Ascending aorta (tissue), 2 donors: ENCODE measurements at regions not wholly inside any gene's neighbourhood (a gene's known extent, or its start where the extent isn't known, plus 50 kb on each side); places are given as distances from the start of the nearest gene placed in this dataset.

Experiments used
- DNase-seq, 2 donors: peaks; one replicate each; pipeline ENCODE4 v3.0.0-alpha.2; 2019; ENCODE audit warnings: low spot score in 2 of 2
- H3K27ac ChIP-seq, 2 donors: fragments of 200-600 bp; sonication (generic); one replicate each; pipeline ENCODE4 v1.5.1; 2016 to 2017; ENCODE audit warnings: mild to moderate bottlenecking in 1 of 2
- H3K27me3 ChIP-seq: fragments of 200-600 bp; sonication (generic); one replicate; pipeline ENCODE4 v1.5.1; 2017
- H3K36me3 ChIP-seq, 2 donors: fragments of 200-600 bp; sonication (generic); one replicate each; pipeline ENCODE4 v1.5.1; 2016
- H3K4me1 ChIP-seq, 2 donors: fragments of 200-600 bp; sonication (generic); one replicate each; pipeline ENCODE4 v1.5.1; 2016 to 2017; ENCODE audit warnings: mild to moderate bottlenecking in 1 of 2
- H3K4me3 ChIP-seq, 2 donors: fragments of 200-600 bp; sonication (generic); one replicate each; pipeline ENCODE4 v1.5.1; 2016 to 2017; ENCODE audit warnings: mild to moderate bottlenecking in 1 of 2
- H3K9me3 ChIP-seq, 2 donors: fragments of 200-600 bp; sonication (generic); one replicate each; pipeline ENCODE4 v1.5.1; 2016
- intact Hi-C: fragments of 100-400 bp; cut with DNase I; formaldehyde crosslinking; loops from one replicate; pipeline ENCODE4 v1.15.1; 2023
- TF ChIP-seq, protein P1 (sequence below), 3 experiments: fragments of 200-600 bp in 2 of 3; fragments of 450-650 bp in 1 of 3; sonication (generic) in 2 of 3; IDR thresholded peaks; one replicate each; pipeline ENCODE4 v1.5.1; 2016 to 2019; ENCODE audit warnings: antibody characterized with exemption in 3 of 3, mild to moderate bottlenecking in 1 of 3, moderate library complexity in 1 of 3

DNA sequence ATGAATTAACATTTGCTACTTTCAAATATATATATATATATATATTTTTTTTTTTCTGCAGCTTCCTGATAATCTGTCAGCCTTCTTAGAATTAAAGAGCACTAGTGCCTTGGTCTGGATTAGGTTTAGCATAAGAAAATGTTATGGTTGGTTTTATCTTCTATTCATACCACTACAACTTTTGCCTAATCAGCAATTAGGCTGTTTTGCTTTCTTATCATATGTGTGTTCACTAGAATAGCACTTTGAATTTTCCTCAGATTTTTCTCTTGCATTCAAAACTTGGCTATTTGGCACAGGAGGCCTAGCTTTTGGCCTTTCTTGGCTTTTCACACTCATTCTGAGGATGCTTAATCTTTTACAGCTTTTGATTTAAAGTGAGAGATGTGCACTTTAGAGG, 1468.1 kb downstream of the PCDH9 start:
- Histone ChIP-seq H3K9me3 (peaks cover 0 to 12% of the 10 kb centered on the region in 2 donors), H3K27me3 (no peaks in the 10 kb centered on the region), H3K27ac (no peak overlapping the region), H3K4me3 (no peak overlapping the region), H3K36me3 (no peaks in the 10 kb centered on the region), H3K4me1 (no peaks in the 10 kb centered on the region)
- TF ChIP-seq, protein P1, sequence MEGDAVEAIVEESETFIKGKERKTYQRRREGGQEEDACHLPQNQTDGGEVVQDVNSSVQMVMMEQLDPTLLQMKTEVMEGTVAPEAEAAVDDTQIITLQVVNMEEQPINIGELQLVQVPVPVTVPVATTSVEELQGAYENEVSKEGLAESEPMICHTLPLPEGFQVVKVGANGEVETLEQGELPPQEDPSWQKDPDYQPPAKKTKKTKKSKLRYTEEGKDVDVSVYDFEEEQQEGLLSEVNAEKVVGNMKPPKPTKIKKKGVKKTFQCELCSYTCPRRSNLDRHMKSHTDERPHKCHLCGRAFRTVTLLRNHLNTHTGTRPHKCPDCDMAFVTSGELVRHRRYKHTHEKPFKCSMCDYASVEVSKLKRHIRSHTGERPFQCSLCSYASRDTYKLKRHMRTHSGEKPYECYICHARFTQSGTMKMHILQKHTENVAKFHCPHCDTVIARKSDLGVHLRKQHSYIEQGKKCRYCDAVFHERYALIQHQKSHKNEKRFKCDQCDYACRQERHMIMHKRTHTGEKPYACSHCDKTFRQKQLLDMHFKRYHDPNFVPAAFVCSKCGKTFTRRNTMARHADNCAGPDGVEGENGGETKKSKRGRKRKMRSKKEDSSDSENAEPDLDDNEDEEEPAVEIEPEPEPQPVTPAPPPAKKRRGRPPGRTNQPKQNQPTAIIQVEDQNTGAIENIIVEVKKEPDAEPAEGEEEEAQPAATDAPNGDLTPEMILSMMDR (IDR thresholded peaks at IDR 0.05): no peak
- no peak for DNase-seq
- intact Hi-C loops: no loop called here

DNA sequence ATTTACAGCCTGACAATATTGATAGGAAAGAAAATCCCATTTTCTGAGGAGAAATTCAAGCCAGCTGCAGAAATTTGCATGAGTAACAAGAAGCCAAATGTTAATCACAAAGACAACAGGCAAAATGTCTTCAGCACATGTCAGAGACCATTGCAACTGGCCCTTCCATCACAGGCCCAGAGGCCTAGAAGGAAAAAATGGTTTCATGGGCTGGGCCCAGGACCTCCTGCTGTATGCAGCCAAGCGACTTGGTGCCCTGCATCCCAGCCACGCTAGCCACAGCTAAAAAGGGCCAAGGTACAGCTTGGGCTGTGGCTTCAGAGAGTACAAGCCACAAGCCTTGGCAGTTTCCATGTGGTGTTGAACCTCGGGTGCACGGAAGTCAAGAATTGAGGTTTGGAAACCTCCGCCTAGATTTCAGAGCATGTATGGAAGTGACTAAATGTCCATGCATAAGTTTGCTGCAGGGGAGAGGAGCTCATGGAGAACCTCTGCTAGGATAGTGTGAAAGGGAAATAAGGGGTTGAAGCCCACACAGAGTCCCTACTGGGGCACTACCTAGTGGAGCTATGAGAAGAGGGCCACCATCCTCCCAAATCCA, 1474.0 kb downstream of the PCDH9 start:
- Histone ChIP-seq H3K4me1 (no peaks in the 10 kb centered on the region), H3K36me3 (no peaks in the 10 kb centered on the region), H3K9me3 (peaks cover 0 to 18% of the 10 kb centered on the region in 2 donors), H3K27me3 (no peaks in the 10 kb centered on the region), H3K27ac (no peak overlapping the region), H3K4me3 (no peak overlapping the region)
- intact Hi-C loops: no loop called here
- no peak for DNase-seq
- TF ChIP-seq, protein P1 (IDR thresholded peaks at IDR 0.05): no peak

DNA sequence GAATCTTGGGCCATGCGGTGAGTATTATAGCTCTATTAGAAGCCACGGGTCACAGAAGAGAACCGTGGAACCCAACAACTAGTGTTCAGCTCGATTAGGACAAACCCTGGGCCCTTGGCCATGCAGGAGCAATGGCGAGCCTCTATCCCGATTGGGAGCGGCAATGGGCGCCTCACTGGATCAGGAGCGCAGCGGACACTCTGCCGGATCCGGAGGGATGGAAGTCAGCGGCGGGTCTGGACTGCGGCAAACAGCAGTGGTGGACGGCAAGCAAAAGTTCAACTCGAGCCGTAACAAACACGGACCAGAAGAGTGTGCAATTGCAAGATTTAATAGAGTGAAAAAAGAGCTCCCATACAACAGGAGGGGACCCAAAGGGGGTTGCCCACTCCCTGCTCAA, 1481.9 kb downstream of the PCDH9 start:
- Histone ChIP-seq H3K27ac (no peak overlapping the region), H3K4me3 (no peak overlapping the region), H3K9me3 (no peaks in the 10 kb centered on the region), H3K27me3 (no peaks in the 10 kb centered on the region), H3K4me1 (no peaks in the 10 kb centered on the region), H3K36me3 (no peaks in the 10 kb centered on the region)
- DNase-seq: no peak
- TF ChIP-seq, protein P1 (IDR thresholded peaks at IDR 0.05): no peak
- intact Hi-C loops: no loop called here

DNA sequence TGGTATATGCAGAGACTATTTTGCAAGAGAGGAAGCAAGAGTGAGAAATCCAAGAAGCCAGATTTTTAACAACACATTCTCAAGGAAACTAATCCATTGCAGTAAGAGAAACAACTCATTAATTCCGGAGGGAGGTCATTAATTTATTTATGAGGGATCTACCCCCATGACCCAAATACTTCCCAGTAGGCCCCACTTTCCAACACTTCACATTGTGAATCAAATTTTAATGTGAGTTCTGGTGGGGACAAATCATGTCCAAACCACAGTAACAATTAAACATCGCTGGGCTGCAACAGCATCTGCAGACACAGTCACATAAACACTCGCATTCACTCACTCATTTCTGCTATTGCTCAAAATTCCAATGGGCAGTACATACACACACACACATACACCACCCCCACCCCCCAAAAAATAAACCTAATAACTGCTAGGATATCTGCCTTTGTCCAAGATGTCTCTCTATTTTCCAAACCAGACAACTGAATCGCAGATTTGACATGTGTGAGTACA, 1483.7 kb downstream of the PCDH9 start:
- H3K27me3 ChIP-seq: no peaks in the 10 kb centered on the region
- TF ChIP-seq, protein P1 (IDR thresholded peaks at IDR 0.05): no peak

DNA sequence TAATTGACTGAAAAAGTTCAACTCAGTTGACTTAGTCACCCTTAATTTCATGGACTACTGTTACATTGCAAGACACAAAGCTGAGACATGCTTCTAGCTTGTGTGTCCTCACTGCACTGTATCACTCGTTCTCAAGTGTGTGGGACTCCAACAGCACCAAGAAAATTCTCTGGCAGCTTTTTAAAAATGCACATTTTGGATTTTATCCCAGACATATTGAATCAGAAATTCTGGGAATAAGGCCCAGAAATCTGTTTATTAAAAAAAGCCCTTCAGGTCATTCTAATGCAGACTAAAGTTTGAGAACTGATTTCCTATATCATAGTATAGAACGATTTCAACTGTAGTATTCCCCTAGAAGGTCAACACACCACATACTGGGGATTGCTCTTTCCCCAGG, 1485.3 kb downstream of the PCDH9 start:
- no peak overlapping the region for H3K4me3 ChIP-seq
- H3K4me1 ChIP-seq: no peaks in the 10 kb centered on the region
- H3K27me3 ChIP-seq: no peaks in the 10 kb centered on the region
- H3K9me3 ChIP-seq: no peaks in the 10 kb centered on the region
- H3K36me3 ChIP-seq: no peaks in the 10 kb centered on the region
- TF ChIP-seq, protein P1 (IDR thresholded peaks at IDR 0.05): no peak
- DNase-seq: no peak
- H3K27ac ChIP-seq: no peak overlapping the region
- intact Hi-C loops: no loop called here

More for the DNA sequence above, 1483.7 kb downstream of the PCDH9 start:
- H3K4me1 ChIP-seq: no peaks in the 10 kb centered on the region
- no peaks in the 10 kb centered on the region for H3K36me3 ChIP-seq
- no peak overlapping the region for H3K4me3 ChIP-seq
- H3K27ac ChIP-seq: no peak overlapping the region
- no peaks in the 10 kb centered on the region for H3K9me3 ChIP-seq
- intact Hi-C loops: no loop called here
- DNase-seq: no peak

DNA sequence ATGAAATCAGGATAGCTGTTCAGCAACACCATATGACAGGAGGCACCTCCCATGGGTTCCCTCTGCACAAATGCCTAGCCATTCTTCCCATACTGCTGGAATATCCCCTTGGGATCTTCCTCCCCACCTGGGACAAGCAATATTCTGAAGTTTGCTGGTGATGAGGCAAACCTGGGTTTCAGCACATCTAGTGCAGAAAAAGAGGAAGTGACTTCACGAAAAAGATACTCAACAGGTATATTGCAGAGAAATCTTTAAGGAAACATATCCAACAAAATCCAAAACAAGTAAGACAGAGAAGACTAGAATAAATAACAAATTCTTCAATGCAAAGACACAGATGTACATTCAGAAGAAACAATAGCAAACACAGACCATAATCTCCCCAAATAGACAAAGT, 1497.0 kb downstream of the PCDH9 start:
- H3K9me3 ChIP-seq: peaks cover 0 to 5% of the 10 kb centered on the region in 2 donors
- no peaks in the 10 kb centered on the region for H3K36me3 ChIP-seq
- no peaks in the 10 kb centered on the region for H3K27me3 ChIP-seq
- no peak for DNase-seq
- intact Hi-C loops: no loop called here
- H3K27ac ChIP-seq: no peak overlapping the region
- TF ChIP-seq, protein P1 (IDR thresholded peaks at IDR 0.05): no peak
- no peak overlapping the region for H3K4me3 ChIP-seq
- no peaks in the 10 kb centered on the region for H3K4me1 ChIP-seq
